SK-N-SH (cell line): ENCODE measurements at regions not wholly inside any gene's neighbourhood (a gene's known extent, or its start where the extent isn't known, plus 50 kb on each side); places are given as distances from the start of the nearest gene placed in this dataset.
A peak's percentile ranks its signal among the peaks of the same experiment; 100 is the strongest.

ENCODE experiments used
- CTCF ChIA-PET: fragments of 300-600, 350-600 bp; formaldehyde crosslinking; extraction: SDS; loops from one replicate; lab custom pipeline; 2021; lab: Yijun Ruan, JAX
- POLR2A ChIA-PET: fragments of 350-600 bp; sonication (Branson Sonifier 250); formaldehyde crosslinking; extraction: SDS; loops from one replicate; lab custom pipeline; 2020; ENCODE audit warnings: antibody characterized with exemption, inconsistent platforms; lab: Yijun Ruan, JAX
- DNase-seq: peaks from one replicate; pipeline ENCODE4 v3.0.0; 2012
- H2AFZ ChIP-seq: fragments of 200-600 bp; sonication (generic); 2 replicates; pipeline ENCODE4 v1.8.1; 2016; ENCODE audit warnings: antibody characterized with exemption, mild to moderate bottlenecking, low read depth
- H3F3A ChIP-seq: fragments of 200-600 bp; sonication (generic); replicated peaks from 2 replicates; pipeline ENCODE3; 2016; ENCODE audit warnings: antibody characterized with exemption, mild to moderate bottlenecking; ENCODE audit not compliant: insufficient read depth
- H3K27ac ChIP-seq, 2 experiments: fragments of 200-500 bp in 1 of 2; fragments of 200-600 bp in 1 of 2; sonication (Bioruptor generic) in 1 of 2; sonication (generic), shearing (Covaris generic) in 1 of 2; 2 replicates each; pipeline versions ENCODE4 v1.5.1 to v1.6.1; 2014 to 2016; ENCODE audit warnings: low read depth in 2 of 2, inconsistent platforms in 1 of 2, low read length in 1 of 2, mild to moderate bottlenecking in 1 of 2, mixed read lengths in 1 of 2
- H3K27me3 ChIP-seq: fragments of 200-600 bp; sonication (generic), shearing (Covaris generic); 2 replicates; pipeline ENCODE4 v1.6.1; 2016; ENCODE audit warnings: mixed run types; ENCODE audit not compliant: insufficient read depth
- H3K36me3 ChIP-seq, 2 experiments: fragments of 200-500 bp in 1 of 2; fragments of 200-600 bp in 1 of 2; sonication (Bioruptor generic) in 1 of 2; sonication (generic) in 1 of 2; replicated peaks in 1 of 2; 2 replicates each; pipeline versions ENCODE3 to v1.5.1; 2014 to 2016; ENCODE audit warnings: low read length in 1 of 2, mild to moderate bottlenecking in 1 of 2; ENCODE audit not compliant: insufficient read depth in 2 of 2, control insufficient read depth in 1 of 2
- H3K4me1 ChIP-seq, 2 experiments: fragments of 200-500 bp in 1 of 2; fragments of 200-600 bp in 1 of 2; sonication (Bioruptor generic) in 1 of 2; sonication (generic), shearing (Covaris generic) in 1 of 2; 2 replicates each; pipeline versions ENCODE4 v1.5.1 to v1.6.1; 2014 to 2016; ENCODE audit warnings: low read depth in 1 of 2, low read length in 1 of 2, mixed run types in 1 of 2; ENCODE audit not compliant: insufficient read depth in 2 of 2, control insufficient read depth in 1 of 2
- H3K4me2 ChIP-seq: fragments of 200-600 bp; sonication (generic), shearing (Covaris generic); 2 replicates; pipeline ENCODE4 v1.6.1; 2017; ENCODE audit warnings: mixed run types
- H3K4me3 ChIP-seq, 2 experiments: fragments of 200-500 bp in 1 of 2; fragments of 200-600 bp in 1 of 2; sonication (Bioruptor generic) in 1 of 2; sonication (generic), shearing (Covaris generic) in 1 of 2; 2 replicates each; pipeline versions ENCODE4 v1.5.1 to v1.8.1; 2014 to 2016; ENCODE audit warnings: low read depth in 2 of 2, inconsistent platforms in 1 of 2, low read length in 1 of 2, mild to moderate bottlenecking in 1 of 2, mixed read lengths in 1 of 2, moderate library complexity in 1 of 2
- H3K79me2 ChIP-seq: fragments of 200-600 bp; sonication (generic); 2 replicates; pipeline ENCODE4 v1.8.1; 2017; ENCODE audit warnings: mild to moderate bottlenecking; ENCODE audit not compliant: insufficient read depth
- H3K9ac ChIP-seq: fragments of 200-600 bp; sonication (generic); 2 replicates; pipeline ENCODE4 v1.6.1; 2017; ENCODE audit warnings: mixed run types
- H3K9me2 ChIP-seq: fragments of 200-600 bp; sonication (generic); 2 replicates; pipeline ENCODE4 v1.6.1; 2017; ENCODE audit warnings: mixed run types
- H3K9me3 ChIP-seq: fragments of 200-600 bp; sonication (generic); 2 replicates; pipeline ENCODE4 v1.6.1; 2017; ENCODE audit warnings: mixed run types, mild to moderate bottlenecking, moderate library complexity
- H4K20me1 ChIP-seq: fragments of 200-600 bp; sonication (generic); 2 replicates; pipeline ENCODE4 v1.6.1; 2017; ENCODE audit warnings: mild to moderate bottlenecking, mixed run types; ENCODE audit not compliant: insufficient read depth
- CHD2 ChIP-seq: fragments of 150-350 bp; IDR thresholded peaks from 2 replicates; pipeline ENCODE4 v1.6.1; 2018; ENCODE audit warnings: low read length; ENCODE audit not compliant: partially characterized antibody
- ELF1 ChIP-seq: IDR thresholded peaks from 2 replicates; pipeline ENCODE4 v1.4.0; 2012
- EP300 ChIP-seq, 2 experiments: IDR thresholded peaks; 2 replicates each; pipeline versions ENCODE4 v1.4.0 to v1.6.1; 2012; ENCODE audit warnings: borderline replicate concordance in 1 of 2, low read depth in 1 of 2, low read length in 1 of 2
- FOXJ3 ChIP-seq: sonication (generic); formaldehyde crosslinking; IDR thresholded peaks from 2 replicates; pipeline ENCODE4 v1.5.1; 2020; ENCODE audit warnings: mild to moderate bottlenecking, missing genetic modification reagents
- IRF3 ChIP-seq: fragments of 150-350 bp; IDR thresholded peaks from 2 replicates; pipeline ENCODE4 v1.6.1; 2016; ENCODE audit warnings: mild to moderate bottlenecking, low read depth, low read length
- MAX ChIP-seq: IDR thresholded peaks from 2 replicates; pipeline ENCODE4 v1.4.0; 2012; ENCODE audit warnings: low read depth
- MXI1 ChIP-seq: IDR thresholded peaks from 2 replicates; pipeline ENCODE4 v1.6.1; 2012; ENCODE audit warnings: mild to moderate bottlenecking, low read depth, low read length, improper control_type of control experiment
- NFIC ChIP-seq: IDR thresholded peaks from 2 replicates; pipeline ENCODE4 v1.4.0; 2012; ENCODE audit warnings: borderline replicate concordance
- NRF1 ChIP-seq: IDR thresholded peaks from 2 replicates; pipeline ENCODE4 v1.6.1; 2012; ENCODE audit warnings: low read depth, mild to moderate bottlenecking, low read length
- POLR2AphosphoS5 ChIP-seq: IDR thresholded peaks from 2 replicates; pipeline ENCODE4 v1.6.1; 2012; ENCODE audit warnings: low read depth, low read length
- RAD21 ChIP-seq: IDR thresholded peaks from 2 replicates; pipeline ENCODE4 v1.6.1; 2012; ENCODE audit warnings: mild to moderate bottlenecking, low read length
- REST ChIP-seq: IDR thresholded peaks from 2 replicates; pipeline ENCODE4 v1.6.1; 2012; ENCODE audit warnings: mild to moderate bottlenecking, low read depth, low read length, moderate library complexity
- RFX5 ChIP-seq: IDR thresholded peaks from 2 replicates; pipeline ENCODE4 v1.6.1; 2012; ENCODE audit warnings: mild to moderate bottlenecking, improper control_type of control experiment, low read length
- SIN3A ChIP-seq: IDR thresholded peaks from 2 replicates; pipeline ENCODE4 v1.6.1; 2012; ENCODE audit warnings: low read depth, mild to moderate bottlenecking, low read length, moderate library complexity, borderline replicate concordance
- SMC3 ChIP-seq: IDR thresholded peaks from 2 replicates; pipeline ENCODE4 v1.6.1; 2012; ENCODE audit warnings: low read depth, low read length, improper control_type of control experiment
- TEAD4 ChIP-seq: IDR thresholded peaks from 2 replicates; pipeline ENCODE4 v1.4.0; 2012; ENCODE audit warnings: mild to moderate bottlenecking, borderline replicate concordance; ENCODE audit not compliant: insufficient read depth
- YY1 ChIP-seq: IDR thresholded peaks from 2 replicates; pipeline ENCODE4 v1.4.0; 2012; ENCODE audit warnings: low read depth, mild to moderate bottlenecking
- ZBTB33 ChIP-seq: IDR thresholded peaks from 2 replicates; pipeline ENCODE4 v1.4.0; 2012; ENCODE audit warnings: low read depth, borderline replicate concordance
- WGBS: methylation state at CpG from one replicate; pipeline ENCODE4 v1.1.6; 2017; ENCODE audit warnings: low lambda C conversion rate; 5-methylcytosine and 5-hydroxymethylcytosine counted together
- TF ChIP-seq, protein P1 (sequence below): fragments of 150-350 bp; IDR thresholded peaks from 2 replicates; pipeline ENCODE4 v1.6.1; 2017; ENCODE audit warnings: antibody characterized with exemption, low read length, low read depth, borderline replicate concordance

DNA sequence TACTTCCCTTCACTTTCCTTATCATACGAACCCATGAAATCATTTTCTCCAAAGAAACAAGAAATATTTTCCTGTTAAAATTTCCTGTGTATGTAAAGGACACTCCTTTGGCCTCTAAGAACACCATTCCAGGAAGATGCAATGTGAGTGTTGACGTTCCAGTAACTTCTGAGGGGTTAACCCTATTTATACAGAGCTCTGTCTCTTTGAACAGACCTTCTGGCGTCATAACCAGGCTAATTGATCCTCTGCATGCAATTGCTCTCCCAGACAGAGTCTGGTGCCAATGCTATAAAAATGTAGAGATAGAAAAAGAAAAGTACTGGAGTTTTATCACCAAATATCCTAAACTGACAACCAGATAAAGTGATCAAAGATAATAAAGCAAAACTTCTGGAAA, 218.5 kb downstream of the TLE1 start:
- no peaks in the 10 kb centered on the region for H3K36me3 ChIP-seq
- H3K9me3 ChIP-seq, result no peaks in the 10 kb centered on the region
- TF ChIP-seq IRF3 (no peak), RAD21 (no peak), REST (no peak), MXI1 (no peak), TEAD4 (no peak), NFIC (no peak), EP300 (IDR thresholded peaks at IDR 0.05; ENCODE audit: borderline replicate concordance in 1 of 2, low read depth in 1 of 2, low read length in 1 of 2) (no peak), RFX5 (no peak), YY1 (no peak), MAX (no peak), SMC3 (no peak), POLR2AphosphoS5 (no peak), ELF1 (no peak), CHD2 (no peak), FOXJ3 (CRISPR knock-in tag) (no peak), ZBTB33 (no peak), NRF1 (no peak), SIN3A (no peak)
- TF ChIP-seq, protein P1, sequence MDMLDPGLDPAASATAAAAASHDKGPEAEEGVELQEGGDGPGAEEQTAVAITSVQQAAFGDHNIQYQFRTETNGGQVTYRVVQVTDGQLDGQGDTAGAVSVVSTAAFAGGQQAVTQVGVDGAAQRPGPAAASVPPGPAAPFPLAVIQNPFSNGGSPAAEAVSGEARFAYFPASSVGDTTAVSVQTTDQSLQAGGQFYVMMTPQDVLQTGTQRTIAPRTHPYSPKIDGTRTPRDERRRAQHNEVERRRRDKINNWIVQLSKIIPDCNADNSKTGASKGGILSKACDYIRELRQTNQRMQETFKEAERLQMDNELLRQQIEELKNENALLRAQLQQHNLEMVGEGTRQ, result no peak
- CTCF ChIA-PET, result interaction anchor here (1.2 kb wide), 1 partner anchor 13 kb away, joined by 3 read pairs; no protein-coding TSS in a partner anchor
- no peaks in the 10 kb centered on the region for H3K9me2 ChIP-seq
- H2AFZ ChIP-seq, result no peak overlapping the region
- no peaks in the 10 kb centered on the region for H4K20me1 ChIP-seq
- H3K79me2 ChIP-seq, result no peaks in the 10 kb centered on the region
- no peak overlapping the region for H3K4me3 ChIP-seq
- POLR2A ChIA-PET, result no interaction called here
- H3K4me2 ChIP-seq, result no peak overlapping the region
- peak; percentile 26 for DNase-seq
- no peak overlapping the region for H3K27ac ChIP-seq
- no peaks in the 10 kb centered on the region; a peak in 1 of 4 replicates for H3K4me1 ChIP-seq
- H3K9ac ChIP-seq, result no peak overlapping the region
- no peaks in the 10 kb centered on the region for H3F3A ChIP-seq
- 15% methylated on average over 3 of the region's 3 CpGs for WGBS
- no peaks in the 10 kb centered on the region for H3K27me3 ChIP-seq
